ENCODE measurements at regions not wholly inside any gene's neighbourhood (a gene's known extent, or its start where the extent isn't known, plus 50 kb on each side); places are given as distances from the start of the nearest gene placed in this dataset.
"Not testable (repeated sequence)": the region's sequence is repeated elsewhere in the genome, so short reads cannot be mapped to it uniquely, and the experiment has no call there.

DNA sequence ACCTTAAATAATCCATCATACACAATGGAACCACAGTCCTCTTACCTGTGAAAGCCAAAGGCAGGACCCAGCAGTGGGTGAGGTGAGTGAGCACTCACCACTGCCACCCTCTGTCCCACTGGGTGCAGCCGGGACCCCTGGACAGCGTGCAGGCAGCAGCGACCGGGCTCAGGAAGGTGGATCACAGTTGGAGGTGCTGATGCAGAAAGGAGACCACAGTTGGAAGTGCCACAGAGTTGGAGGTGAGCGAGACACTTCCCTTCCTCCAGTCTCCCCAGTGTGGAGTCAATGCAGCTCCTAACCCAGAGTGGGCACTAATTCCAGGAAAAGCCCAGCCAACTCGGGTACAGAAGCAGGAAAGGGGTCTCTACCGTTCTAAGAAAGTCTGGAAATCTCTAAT, 323.0 kb downstream of the KLF13 start:
- not testable (repeated sequence) for DNase-seq (ENCODE audit: extremely low read depth, low read depth)

DNA sequence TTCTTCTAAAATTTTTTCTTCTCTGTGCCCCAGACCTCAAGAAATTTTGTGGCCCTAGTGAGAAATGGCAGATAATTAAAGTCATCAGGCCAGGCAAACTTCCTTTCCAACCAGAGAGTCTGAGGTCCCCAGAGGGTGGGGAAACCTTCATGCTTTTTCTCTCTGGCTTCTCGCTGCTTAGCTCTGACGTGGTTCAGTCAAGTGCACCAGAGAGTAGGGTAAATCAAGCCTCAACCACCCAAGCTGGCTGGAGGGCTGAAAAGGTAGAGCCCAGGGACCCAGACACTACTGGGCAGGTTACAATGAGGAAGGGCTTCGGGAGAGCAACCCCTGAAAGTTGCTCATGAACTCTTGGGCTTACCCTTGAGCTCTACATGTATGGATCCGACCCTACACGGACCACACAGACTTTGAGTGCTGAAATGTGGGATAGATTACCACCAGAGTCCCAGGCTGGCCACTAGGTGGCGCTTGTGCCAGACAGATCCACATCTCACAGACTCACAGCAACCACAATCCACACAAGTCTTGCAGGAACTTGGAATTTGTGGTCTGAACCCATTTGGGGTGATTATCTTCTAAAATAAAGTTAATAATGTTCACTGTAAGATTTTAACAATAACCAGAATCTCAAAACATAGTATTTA, 323.5 kb downstream of the KLF13 start:
- DNase-seq (ENCODE audit: extremely low read depth, low read depth); H3K4me3 ChIP-seq (replicated peaks; ENCODE audit: low read depth, low read length): not testable (repeated sequence)

More for the DNA sequence above, 323.0 kb downstream of the KLF13 start:
- H3K4me3 ChIP-seq (replicated peaks; ENCODE audit: low read depth, low read length): not testable (repeated sequence)

DNA sequence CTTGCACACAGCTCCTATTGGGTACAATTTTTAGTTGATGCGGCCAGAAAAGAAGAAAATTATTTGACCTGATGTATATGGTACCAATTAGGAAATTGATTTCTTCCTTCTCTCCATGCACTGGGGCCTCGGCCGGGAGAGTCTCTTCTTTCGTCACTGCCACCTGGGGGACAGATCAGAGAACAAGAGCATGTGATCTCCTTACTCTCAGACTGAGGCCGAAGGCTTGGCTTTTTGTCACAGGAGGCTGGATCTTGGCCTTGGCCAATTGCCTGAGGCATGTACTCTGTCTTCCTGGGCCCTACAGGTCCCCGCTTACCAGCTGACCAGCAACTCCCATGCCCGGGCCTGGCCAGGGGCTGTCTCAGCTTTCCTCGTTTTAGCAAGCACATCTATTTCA, 330.3 kb downstream of the KLF13 start:
- DNase-seq (ENCODE audit: extremely low read depth, low read depth); H3K4me3 ChIP-seq (replicated peaks; ENCODE audit: low read depth, low read length): not testable (repeated sequence)

DNA sequence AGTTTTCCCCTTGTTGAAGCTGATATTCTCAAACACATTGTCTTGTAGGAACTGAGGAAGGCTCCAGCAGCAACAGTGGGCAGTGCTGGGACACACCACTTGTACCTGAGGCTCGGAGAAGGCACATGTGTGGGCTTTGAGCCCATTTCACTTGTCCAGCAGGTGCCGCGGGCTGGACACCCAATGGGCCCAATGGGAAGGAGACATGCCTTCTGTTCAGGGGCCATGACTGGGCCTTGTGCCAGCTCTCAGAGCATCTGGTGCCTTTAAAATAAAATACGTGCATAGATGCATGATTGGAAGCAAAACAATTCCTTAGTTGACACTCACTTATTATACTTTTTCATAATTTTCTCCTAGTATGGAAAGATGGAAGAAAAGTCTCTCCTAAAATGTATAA, 334.2 kb downstream of the KLF13 start:
- no peak for DNase-seq (ENCODE audit: extremely low read depth, low read depth)
- TF ChIP-seq, protein P1, sequence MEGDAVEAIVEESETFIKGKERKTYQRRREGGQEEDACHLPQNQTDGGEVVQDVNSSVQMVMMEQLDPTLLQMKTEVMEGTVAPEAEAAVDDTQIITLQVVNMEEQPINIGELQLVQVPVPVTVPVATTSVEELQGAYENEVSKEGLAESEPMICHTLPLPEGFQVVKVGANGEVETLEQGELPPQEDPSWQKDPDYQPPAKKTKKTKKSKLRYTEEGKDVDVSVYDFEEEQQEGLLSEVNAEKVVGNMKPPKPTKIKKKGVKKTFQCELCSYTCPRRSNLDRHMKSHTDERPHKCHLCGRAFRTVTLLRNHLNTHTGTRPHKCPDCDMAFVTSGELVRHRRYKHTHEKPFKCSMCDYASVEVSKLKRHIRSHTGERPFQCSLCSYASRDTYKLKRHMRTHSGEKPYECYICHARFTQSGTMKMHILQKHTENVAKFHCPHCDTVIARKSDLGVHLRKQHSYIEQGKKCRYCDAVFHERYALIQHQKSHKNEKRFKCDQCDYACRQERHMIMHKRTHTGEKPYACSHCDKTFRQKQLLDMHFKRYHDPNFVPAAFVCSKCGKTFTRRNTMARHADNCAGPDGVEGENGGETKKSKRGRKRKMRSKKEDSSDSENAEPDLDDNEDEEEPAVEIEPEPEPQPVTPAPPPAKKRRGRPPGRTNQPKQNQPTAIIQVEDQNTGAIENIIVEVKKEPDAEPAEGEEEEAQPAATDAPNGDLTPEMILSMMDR (IDR thresholded peaks at IDR 0.05; ENCODE audit: low read depth, low read length, missing control alignments): no peak
- H3K4me3 ChIP-seq (replicated peaks; ENCODE audit: low read depth, low read length): no peak overlapping the region

DNA sequence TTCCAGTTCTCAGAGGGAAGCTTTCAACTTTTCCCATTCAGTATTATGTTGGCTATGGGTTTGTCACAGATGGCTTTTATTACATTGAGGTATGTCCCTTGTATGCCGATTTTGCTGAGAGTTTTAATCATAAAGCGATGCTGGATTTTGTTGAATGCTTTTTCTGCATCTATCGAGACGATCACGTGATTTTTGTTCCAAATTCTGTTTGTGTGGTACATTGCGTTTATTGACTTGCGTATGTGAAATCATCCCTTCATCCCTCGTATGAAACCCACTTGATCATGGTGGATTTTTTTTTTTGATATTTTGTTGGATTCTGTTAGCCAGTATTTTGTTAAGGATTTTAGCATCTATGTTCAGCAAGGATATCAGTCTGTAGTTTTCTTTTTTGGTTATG, 339.1 kb downstream of the KLF13 start:
- H3K4me3 ChIP-seq (replicated peaks; ENCODE audit: low read depth, low read length): not testable (repeated sequence)

DNA sequence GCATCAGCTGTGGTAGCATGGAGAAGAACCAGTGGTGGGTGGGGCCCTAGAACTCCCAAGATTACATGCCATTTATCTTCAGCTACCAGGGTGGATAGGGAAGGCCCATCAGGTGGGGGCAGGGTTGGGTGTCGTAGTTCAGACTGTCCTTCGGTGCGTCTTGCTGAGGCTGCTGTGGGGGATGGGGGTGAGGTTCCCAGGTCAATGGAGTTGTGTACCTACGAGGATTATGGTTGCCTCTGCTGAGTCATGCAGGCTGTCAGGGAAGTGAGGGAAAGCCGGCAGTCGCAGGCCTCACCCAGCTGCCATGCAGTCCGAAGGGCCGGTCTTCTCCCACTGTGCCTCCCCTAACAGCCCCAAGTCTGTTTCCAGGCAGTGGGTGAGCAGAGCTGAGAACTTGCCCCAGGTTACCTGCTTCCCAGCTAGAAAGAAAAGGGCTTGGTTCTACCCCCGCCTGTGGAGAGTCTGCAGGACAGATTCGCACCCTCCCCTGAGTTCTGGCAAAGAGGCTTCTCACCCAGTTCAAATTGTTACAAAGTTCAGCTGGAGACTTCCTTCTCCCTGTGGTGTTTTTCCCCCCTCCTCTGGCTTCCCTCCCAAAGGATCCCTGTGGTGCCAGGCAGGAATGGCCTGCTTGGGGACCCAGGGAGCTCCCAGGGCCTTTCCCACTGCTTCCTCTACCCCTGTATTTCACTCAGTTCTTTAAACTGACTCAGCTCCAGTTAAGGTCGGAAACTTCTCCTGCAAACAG, 342.7 kb downstream of the KLF13 start:
- DNase-seq (ENCODE audit: extremely low read depth, low read depth); H3K4me3 ChIP-seq (replicated peaks; ENCODE audit: low read depth, low read length): not testable (repeated sequence)

More for the DNA sequence above, 339.1 kb downstream of the KLF13 start:
- not testable (repeated sequence) for DNase-seq (ENCODE audit: extremely low read depth, low read depth)

DNA sequence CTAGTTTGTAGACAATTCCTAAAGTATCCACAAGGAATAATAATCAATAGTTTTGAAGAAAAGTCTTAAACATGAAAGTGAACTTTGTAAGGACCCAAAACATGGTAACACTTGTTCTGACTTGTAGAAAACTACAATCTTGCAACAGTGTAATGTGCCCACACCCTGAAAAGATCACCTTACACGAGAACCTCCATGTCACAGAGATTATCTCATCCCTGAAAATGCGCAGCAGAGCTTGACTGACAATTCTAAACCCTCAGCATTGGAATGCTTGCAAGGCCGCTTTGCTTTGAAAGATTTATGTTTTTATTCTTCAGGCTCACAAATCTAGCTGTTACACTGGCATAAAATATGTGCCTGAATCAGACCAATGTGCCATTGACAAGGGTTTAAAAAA, 346.6 kb downstream of the KLF13 start:
- H3K4me3 ChIP-seq (replicated peaks; ENCODE audit: low read depth, low read length); DNase-seq (ENCODE audit: extremely low read depth, low read depth): not testable (repeated sequence)

DNA sequence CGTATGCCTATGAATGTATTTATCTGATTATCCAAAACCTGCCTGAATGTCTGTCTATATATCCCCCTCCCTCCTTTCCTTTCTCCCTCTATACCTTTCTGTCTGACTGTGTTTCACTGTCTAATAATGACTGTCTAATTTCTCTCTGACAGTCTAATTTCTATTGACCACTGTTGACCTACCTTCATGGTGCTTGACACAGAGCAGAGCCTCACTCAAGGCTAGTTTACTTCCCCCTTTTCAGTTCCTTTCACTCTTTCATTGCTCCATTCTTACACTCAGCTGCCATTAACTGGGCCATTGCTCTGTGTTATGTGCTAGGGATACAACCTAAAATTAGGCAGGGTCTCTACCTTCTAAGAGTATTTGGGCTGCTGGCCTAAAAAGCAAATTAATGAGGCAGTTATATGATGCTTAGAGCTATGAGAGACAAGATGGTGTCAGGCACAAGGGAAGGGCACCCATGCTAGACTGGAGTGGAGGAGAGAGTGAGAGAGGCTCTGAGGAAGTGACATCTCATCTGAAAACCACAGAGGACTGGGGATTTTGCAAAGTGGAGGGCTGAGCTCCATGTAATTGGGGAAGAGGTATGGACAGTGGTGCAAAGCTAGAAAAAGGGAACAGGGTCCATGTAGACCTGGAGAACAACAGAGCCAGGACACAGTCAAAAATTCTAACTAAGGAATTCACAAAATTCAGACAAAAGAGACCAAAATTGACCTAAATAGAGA, 348.6 kb upstream of the CHRNA7 start:
- H3K4me3 ChIP-seq (replicated peaks; ENCODE audit: low read depth, low read length); DNase-seq (ENCODE audit: extremely low read depth, low read depth): not testable (repeated sequence)

DNA sequence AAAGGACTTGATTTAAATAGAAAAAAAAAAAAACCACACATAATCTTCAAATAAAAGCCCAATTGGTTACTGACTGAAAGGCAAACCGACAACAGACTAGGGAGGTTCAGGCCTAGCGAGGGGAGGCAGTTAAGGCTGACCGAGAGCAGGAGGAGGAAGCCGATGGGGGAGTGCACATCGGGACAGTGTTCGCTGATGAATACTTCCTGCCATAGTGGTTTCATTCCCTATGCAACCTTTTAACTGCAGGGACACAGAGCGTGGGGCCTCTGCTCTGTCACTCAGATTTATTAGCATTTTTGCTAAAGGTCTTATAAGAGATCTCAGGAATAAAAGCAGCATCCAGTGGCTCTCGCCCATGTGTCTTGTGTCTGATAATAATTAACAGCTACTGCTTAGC, 343.2 kb upstream of the CHRNA7 start:
- not testable (repeated sequence) for DNase-seq (ENCODE audit: extremely low read depth, low read depth); H3K4me3 ChIP-seq (replicated peaks; ENCODE audit: low read depth, low read length)

DNA sequence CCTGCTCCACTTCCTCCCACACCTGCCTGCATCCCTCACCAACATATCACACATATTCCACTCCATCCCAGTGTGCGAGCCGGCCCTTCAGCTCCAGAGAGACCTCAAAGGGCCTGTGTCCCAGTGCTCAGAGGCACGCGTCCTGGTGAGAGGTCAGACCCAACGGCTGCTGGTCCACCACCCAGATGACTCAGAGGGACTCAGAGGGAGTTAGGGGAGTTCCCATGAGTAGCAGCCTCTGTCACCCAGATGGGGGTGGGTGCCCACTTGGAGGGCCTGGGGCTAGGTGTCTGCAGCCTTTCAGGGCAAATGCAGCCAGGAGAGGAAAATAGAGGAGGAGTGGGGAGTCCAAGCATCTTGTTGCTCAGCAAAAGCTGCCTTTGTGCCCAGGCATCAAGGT, 333.8 kb upstream of the CHRNA7 start:
- H3K4me3 ChIP-seq (replicated peaks; ENCODE audit: low read depth, low read length); DNase-seq (ENCODE audit: extremely low read depth, low read depth): not testable (repeated sequence)

DNA sequence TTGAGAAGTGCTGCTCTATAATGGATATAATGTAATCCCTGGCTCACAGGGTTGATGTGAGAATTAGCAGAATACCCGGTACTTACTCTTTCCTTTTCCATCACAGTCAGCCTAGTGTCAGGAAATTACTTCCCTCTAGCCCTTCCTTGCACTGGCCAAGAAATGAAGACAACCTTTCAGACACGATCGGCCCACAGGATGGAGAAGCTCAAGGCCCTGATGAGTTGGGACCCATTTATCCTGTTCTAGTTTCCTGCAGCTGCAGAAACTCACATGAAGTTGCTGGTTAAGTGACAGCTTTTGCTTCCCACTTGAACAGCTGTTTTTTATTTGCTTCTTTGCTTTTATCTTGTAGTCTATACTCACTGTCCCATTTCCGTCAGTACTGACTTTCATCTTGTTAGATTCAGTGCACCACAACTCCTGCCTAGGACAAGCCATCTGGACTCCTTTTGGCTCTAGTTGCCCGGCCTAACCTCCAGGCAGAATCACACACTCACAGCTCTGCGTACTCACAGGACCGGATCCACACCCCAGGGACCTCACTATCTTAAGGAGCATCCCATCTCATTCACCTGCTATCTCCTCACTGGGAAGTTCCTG, 325.1 kb upstream of the CHRNA7 start:
- H3K4me3 ChIP-seq (replicated peaks; ENCODE audit: low read depth, low read length); DNase-seq (ENCODE audit: extremely low read depth, low read depth): not testable (repeated sequence)

DNA sequence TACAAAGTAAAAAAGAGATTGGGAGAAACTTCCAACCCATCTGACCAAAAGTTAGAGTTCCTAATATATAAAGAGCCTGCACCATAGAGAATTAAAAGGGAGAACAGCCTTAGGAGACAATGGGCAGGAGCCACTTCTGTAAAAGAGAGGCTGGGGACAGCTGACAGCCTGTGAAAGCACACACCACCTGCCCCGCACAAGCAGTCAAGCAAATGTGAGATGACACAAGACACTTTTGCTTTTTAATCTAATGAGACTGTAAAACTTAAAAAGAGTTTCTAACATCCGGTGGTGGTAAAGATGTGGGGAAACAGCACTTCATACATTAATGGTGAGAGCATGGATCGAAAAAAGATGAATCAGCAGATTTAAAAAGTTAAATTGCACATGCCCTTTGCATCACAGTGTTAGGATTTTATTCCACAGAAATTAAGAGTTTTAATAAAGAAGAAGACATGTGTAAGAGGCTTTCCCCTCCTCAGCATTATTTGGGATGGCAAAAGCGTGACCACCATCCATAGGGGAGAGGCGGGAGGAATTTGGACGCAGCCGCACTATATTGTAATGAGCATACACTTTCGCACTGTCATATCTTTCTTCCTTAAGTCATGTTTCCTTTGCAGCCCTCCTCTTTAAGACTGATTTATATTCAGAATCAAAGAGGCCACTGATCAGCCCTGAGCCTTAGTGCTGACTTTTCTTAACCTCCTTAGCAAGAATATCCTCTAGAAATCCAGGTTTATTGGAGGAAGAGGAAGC, 322.2 kb upstream of the CHRNA7 start:
- H3K4me3 ChIP-seq (replicated peaks; ENCODE audit: low read depth, low read length); DNase-seq (ENCODE audit: extremely low read depth, low read depth): not testable (repeated sequence)

DNA sequence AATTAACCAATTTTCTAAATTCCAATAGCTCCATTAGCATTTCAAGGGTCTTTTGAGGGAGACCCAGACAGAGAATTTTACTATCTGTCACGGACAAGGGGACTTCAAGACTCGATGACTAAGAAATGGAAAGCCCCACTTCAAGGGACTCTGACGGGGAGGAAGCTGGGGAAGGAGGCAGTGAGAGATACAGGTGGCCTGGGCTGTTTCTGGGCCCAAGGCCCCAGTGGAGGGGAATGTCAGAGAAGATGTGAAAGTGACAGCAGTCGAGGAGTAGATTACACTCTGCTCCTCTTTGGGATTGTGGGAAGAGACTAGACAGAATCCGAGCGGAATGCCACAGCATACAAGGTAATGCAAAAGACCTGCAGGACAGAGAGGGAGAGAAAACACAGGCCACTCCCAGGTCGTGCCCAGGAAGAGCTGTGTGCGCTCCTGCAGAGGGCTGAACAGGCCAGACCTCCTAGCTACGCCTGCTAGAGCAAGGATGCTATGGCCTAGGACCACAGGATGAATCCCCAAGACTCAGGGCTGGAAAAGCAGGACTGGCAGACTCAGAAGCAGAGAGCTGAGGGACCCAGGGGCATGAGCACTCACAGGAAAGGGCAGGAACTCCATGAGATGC, 321.5 kb upstream of the CHRNA7 start:
- not testable (repeated sequence) for DNase-seq (ENCODE audit: extremely low read depth, low read depth); H3K4me3 ChIP-seq (replicated peaks; ENCODE audit: low read depth, low read length)

DNA sequence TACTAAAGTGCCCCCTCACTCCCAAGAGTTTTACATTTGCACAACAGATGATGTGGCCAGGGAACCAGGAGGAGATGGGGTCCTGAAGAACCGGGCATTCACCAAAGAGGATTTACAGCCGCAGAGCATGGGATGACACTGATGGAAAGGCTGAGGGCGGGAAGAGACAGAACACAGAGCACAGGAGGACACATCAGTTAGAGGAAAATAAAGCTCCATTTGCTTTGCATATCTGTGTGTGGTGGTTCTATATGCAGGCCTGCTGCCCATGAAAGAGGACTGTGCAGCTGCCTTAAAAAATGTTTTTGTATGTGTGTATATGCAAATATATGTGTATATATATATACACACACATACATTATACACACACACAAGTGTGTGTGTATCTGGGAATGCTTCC, 320.8 kb upstream of the CHRNA7 start:
- DNase-seq (ENCODE audit: extremely low read depth, low read depth); H3K4me3 ChIP-seq (replicated peaks; ENCODE audit: low read depth, low read length): not testable (repeated sequence)

DNA sequence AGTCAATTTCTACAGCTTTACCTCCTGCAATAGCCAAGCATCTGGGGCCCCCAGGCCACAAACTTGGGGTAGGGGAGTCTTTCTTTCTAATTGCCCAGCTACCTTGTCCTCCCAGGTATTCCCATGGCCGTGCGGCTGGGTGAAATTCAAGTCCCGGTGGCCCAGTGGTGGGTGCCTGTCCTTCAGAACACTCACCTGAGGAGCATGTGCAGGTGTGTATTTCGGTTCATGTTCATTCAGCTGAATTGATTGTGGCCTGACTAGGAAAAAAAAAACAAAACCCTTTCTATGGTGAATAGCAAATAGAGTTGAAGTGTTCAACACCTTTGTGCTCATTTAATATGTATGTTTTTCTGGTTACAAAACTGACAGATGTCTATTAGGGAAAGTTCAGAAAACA, 319.5 kb upstream of the CHRNA7 start:
- H3K4me3 ChIP-seq (replicated peaks; ENCODE audit: low read depth, low read length); DNase-seq (ENCODE audit: extremely low read depth, low read depth): not testable (repeated sequence)

DNA sequence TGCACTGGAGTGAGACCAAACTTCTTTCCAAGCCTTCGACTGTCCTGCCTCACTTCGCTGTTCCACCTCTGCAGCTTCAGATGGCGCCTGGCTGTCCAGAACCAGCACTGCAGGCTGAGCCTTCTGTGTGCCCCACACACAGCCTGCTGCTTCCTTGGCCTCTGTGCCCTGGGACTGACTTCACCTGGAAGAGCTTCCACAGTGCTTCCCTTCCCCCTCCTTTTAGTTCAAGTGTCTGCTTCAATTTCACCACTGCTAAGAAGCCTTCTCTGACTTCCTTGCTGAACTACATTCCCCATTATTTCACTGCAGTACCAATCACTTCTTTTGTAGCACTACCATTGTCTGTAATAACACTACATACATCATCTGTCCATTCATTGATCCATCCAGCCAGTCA, 315.1 kb upstream of the CHRNA7 start:
- not testable (repeated sequence) for DNase-seq (ENCODE audit: extremely low read depth, low read depth); H3K4me3 ChIP-seq (replicated peaks; ENCODE audit: low read depth, low read length)
